A549 (cell line): ENCODE measurements at regions not wholly inside any gene's neighbourhood (a gene's known extent, or its start where the extent isn't known, plus 50 kb on each side); places are given as distances from the start of the nearest gene placed in this dataset.
A peak's percentile ranks its signal among the peaks of the same experiment; 100 is the strongest.

Experiments used
- ATAC-seq, 2 experiments: fragments of 200-7000 bp in 1 of 2; fragments of >200 bp in 1 of 2; cut with Nextera tagmentation in 1 of 2; cut with Tn5 transposase in 1 of 2; 3 replicates each; pipeline versions ENCODE4 v1.8.0 to v1.9.1; 2018 to 2020; ENCODE audit warnings: mild to moderate bottlenecking in 1 of 2, moderate library complexity in 1 of 2
- CTCF ChIA-PET: fragments of 300-600 bp; sonication (Branson Sonifier 250); formaldehyde crosslinking; extraction: SDS; loops from one replicate; lab custom pipeline; 2021; ENCODE audit warnings: antibody characterized with exemption, inconsistent platforms; lab: Yijun Ruan, JAX
- POLR2A ChIA-PET: fragments of 350-600 bp; formaldehyde crosslinking; extraction: SDS; loops from one replicate; lab custom pipeline; 2021; ENCODE audit warnings: antibody characterized with exemption, inconsistent platforms; lab: Yijun Ruan, JAX
- DNase-seq, 2 experiments: peaks; one replicate each; pipeline versions ENCODE4 v3.0.0 to v3.0.0-alpha.2; 2011 to 2016; ENCODE audit warnings: low read depth in 1 of 2, low spot score in 1 of 2
- FAIRE-seq: peaks from 2 replicates; lab custom pipeline; 2011; peaks lifted over from hg19 to GRCh38; lab: Jason Lieb, UNC
- H3K27ac ChIP-seq, 2 experiments: fragments of >200 bp; sonication (Bioruptor Twin); formaldehyde crosslinking; 3 replicates each; pipeline ENCODE4 v1.5.1; 2016 to 2017
- H3K4me1 ChIP-seq: fragments of >200 bp; sonication (Bioruptor Twin); formaldehyde crosslinking; 3 replicates; pipeline ENCODE4 v1.6.1; 2016
- H3K4me2 ChIP-seq: fragments of >200 bp; sonication (Bioruptor Twin); formaldehyde crosslinking; 3 replicates; pipeline ENCODE4 v1.6.1; 2016
- H3K4me3 ChIP-seq: fragments of >200 bp; sonication (Bioruptor Twin); formaldehyde crosslinking; 3 replicates; pipeline ENCODE4 v1.5.1; 2016
- H3K9me3 ChIP-seq: fragments of >200 bp; sonication (Bioruptor Twin); formaldehyde crosslinking; 3 replicates; pipeline ENCODE4 v1.6.1; 2016
- CBX8 ChIP-seq: fragments of 200-600 bp; sonication (generic); IDR thresholded peaks from 2 replicates; pipeline ENCODE4 v1.6.1; 2016
- EHF ChIP-seq: fragments of 250-450 bp; sonication (Bioruptor Pico); IDR thresholded peaks from 2 replicates; pipeline ENCODE4 v1.5.0; 2020; ENCODE audit warnings: mild to moderate bottlenecking
- EHMT2 ChIP-seq: fragments of 200-600 bp; sonication (generic); IDR thresholded peaks from 2 replicates; pipeline ENCODE4 v1.6.1; 2016; ENCODE audit warnings: antibody characterized with exemption, low read depth, mild to moderate bottlenecking, moderate library complexity
- HEYL ChIP-seq: fragments of 250-450 bp; sonication (Bioruptor Pico); IDR thresholded peaks from 2 replicates; pipeline ENCODE4 v1.8.0; 2021; ENCODE audit warnings: mild to moderate bottlenecking, moderate library complexity
- HOXB13 ChIP-seq: fragments of 250-450 bp; sonication (Bioruptor Pico); IDR thresholded peaks from 2 replicates; pipeline ENCODE4 v1.5.0; 2020; ENCODE audit warnings: low read depth, mild to moderate bottlenecking, moderate library complexity
- KDM5A ChIP-seq: fragments of 200-600 bp; sonication (generic); IDR thresholded peaks from 2 replicates; pipeline ENCODE4 v1.6.1; 2016; ENCODE audit warnings: antibody characterized with exemption, mild to moderate bottlenecking
- NPAS2 ChIP-seq: fragments of 250-450 bp; sonication (Bioruptor Pico); IDR thresholded peaks from 2 replicates; pipeline ENCODE4 v1.8.0; 2022; ENCODE audit warnings: mild to moderate bottlenecking, moderate library complexity, borderline replicate concordance
- NR3C1 ChIP-seq: fragments of >200 bp; sonication (Bioruptor Twin); formaldehyde crosslinking; IDR thresholded peaks from 3 replicates; pipeline ENCODE4 v1.6.1; 2017
- TFCP2L1 ChIP-seq: fragments of 250-450 bp; sonication (Bioruptor Pico); IDR thresholded peaks from 2 replicates; pipeline ENCODE4 v1.5.0; 2021; ENCODE audit warnings: mild to moderate bottlenecking
- WGBS: methylation state at CpG from one replicate; pipeline ENCODE4 v1.1.6; 2017; ENCODE audit errors: missing lambda C conversion rate; 5-methylcytosine and 5-hydroxymethylcytosine counted together
- TF ChIP-seq, protein P1 (sequence below): fragments of >200 bp; sonication (Bioruptor Twin); formaldehyde crosslinking; IDR thresholded peaks from 3 replicates; pipeline ENCODE4 v1.5.1; 2016
- TF ChIP-seq, protein P2 (sequence below): fragments of 250-450 bp; sonication (Bioruptor Pico); IDR thresholded peaks from 2 replicates; pipeline ENCODE4 v1.5.0; 2021; ENCODE audit warnings: mild to moderate bottlenecking, moderate library complexity, borderline replicate concordance
- TF ChIP-seq, protein P3 (sequence below): IDR thresholded peaks from 2 replicates; pipeline ENCODE4 v1.6.1; 2012
- TF ChIP-seq, protein P4 (sequence below): fragments of 200-600 bp; sonication (generic); IDR thresholded peaks from 2 replicates; pipeline ENCODE4 v1.6.1; 2016; ENCODE audit warnings: antibody characterized with exemption, mild to moderate bottlenecking, moderate library complexity
- TF ChIP-seq, protein P5 (sequence below): fragments of >200 bp; sonication (Bioruptor Twin); formaldehyde crosslinking; IDR thresholded peaks from 2 replicates; pipeline ENCODE4 v1.6.1; 2016

DNA sequence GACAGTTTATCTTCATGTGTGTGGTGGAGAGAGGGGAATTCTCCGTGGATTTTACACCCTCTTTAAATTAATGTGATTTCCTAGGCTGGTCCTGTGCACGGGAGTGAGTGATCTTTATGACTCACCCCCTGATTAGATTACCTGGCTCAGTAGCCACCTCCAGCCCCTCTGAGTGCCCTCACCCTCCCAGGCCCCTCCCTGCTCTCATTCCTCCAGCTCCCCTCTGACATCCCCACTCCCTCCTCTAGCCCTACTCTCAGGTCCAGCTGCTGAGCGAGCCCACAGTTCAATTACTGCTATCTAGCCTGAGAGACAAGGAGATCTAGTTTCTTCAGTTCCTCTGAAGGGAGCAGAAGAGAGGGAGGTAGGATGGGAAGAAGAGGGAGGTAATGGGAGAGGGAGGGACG lies 61.8 kb upstream of the ARAP3 start:
- no peak for ATAC-seq
- H3K4me1 ChIP-seq = no peaks in the 10 kb centered on the region
- CTCF ChIA-PET = interaction anchor here (0.9 to 2.3 kb wide), 2 partner anchors 79 to 217 kb away, joined by 3 to 8 read pairs; no protein-coding TSS in a partner anchor
- H3K9me3 ChIP-seq = no peaks in the 10 kb centered on the region
- no peak for DNase-seq
- H3K27ac ChIP-seq = no peak overlapping the region
- TF ChIP-seq, protein P1, sequence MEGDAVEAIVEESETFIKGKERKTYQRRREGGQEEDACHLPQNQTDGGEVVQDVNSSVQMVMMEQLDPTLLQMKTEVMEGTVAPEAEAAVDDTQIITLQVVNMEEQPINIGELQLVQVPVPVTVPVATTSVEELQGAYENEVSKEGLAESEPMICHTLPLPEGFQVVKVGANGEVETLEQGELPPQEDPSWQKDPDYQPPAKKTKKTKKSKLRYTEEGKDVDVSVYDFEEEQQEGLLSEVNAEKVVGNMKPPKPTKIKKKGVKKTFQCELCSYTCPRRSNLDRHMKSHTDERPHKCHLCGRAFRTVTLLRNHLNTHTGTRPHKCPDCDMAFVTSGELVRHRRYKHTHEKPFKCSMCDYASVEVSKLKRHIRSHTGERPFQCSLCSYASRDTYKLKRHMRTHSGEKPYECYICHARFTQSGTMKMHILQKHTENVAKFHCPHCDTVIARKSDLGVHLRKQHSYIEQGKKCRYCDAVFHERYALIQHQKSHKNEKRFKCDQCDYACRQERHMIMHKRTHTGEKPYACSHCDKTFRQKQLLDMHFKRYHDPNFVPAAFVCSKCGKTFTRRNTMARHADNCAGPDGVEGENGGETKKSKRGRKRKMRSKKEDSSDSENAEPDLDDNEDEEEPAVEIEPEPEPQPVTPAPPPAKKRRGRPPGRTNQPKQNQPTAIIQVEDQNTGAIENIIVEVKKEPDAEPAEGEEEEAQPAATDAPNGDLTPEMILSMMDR = no peak
- no peak for TF ChIP-seq HEYL
- no peak for TF ChIP-seq EHF (CRISPR knock-in tag)
- TF ChIP-seq, protein P2, sequence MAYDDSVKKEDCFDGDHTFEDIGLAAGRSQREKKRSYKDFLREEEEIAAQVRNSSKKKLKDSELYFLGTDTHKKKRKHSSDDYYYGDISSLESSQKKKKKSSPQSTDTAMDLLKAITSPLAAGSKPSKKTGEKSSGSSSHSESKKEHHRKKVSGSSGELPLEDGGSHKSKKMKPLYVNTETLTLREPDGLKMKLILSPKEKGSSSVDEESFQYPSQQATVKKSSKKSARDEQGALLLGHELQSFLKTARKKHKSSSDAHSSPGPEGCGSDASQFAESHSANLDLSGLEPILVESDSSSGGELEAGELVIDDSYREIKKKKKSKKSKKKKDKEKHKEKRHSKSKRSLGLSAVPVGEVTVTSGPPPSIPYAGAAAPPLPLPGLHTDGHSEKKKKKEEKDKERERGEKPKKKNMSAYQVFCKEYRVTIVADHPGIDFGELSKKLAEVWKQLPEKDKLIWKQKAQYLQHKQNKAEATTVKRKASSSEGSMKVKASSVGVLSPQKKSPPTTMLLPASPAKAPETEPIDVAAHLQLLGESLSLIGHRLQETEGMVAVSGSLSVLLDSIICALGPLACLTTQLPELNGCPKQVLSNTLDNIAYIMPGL (CRISPR knock-in tag) = no peak
- TF ChIP-seq KDM5A = no peak
- H3K4me2 ChIP-seq = no peak overlapping the region
- POLR2A ChIA-PET = no interaction called here
- 7% methylated on average over 4 of the region's 4 CpGs for WGBS
- H3K4me3 ChIP-seq = no peak overlapping the region
- no peak for FAIRE-seq

DNA sequence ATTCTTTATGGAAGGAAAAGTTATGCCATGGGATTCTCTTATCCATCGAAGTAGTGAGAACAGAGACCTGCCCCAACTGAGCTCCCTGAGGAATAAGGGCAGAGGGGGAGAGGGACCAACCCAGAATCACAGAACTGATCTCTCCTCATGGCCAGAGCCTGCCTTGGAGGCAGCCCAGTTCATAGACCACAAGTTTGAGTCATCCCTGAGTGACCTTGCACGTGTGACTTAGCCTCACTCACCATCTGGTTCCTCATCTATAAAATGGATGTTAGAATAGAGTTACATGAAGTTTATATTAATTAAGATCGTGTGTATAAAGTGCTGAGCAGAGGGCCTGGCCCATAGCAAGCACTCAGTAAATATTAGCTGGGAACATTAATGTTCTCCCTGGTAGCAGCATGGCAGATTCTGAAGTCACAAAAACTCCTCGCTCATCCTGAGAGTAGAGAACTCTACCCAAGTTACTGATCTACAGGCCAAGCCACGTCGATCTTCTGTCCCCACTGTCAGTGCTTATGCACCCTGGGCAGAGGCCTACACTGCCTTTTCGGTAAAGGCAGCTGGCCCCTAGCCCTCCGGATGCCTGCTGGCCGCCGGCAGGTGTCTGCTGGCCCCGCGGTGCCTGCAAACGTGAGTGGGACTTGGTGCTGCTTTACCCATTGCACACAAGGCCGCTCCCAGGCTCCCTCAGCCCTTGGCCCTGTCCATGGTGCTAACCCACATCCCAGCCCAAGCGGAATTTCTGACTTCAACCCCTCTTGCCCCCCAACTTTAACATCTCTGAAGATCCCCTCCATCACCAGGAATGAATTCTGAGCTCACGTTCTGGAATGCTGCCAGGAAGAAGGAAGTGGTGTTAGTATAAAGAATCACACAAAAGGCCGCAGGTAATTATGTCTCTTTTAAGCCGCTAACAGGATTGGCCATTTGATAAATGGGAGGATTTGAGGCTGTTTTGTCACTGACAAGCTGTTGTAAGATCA lies 61.1 kb upstream of the ARAP3 start:
- no peak for FAIRE-seq

DNA sequence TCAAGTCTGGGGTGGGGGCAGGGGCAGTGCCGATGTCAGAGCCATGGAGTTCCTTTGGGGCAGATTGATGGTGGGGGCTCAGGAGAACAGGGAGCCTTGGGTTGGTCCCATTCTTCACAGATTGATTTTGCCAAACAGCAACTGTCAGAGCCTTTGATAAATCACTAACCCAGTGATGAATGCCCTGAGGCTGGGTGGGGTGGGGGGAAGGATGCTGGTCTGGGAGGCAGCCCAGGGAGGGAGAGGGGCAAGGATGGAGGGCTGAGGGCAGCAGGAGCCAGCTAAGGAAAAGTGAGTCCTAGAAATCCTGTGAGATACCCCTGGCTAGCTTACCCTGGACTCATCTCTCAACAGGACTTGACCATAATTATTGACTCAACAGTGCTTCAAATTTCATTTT lies 60.1 kb upstream of the ARAP3 start:
- Histone ChIP-seq H3K27ac (no peak overlapping the region), H3K4me2 (no peak overlapping the region), H3K4me1 (no peaks in the 10 kb centered on the region), H3K4me3 (no peak overlapping the region), H3K9me3 (no peaks in the 10 kb centered on the region)
- no peak for FAIRE-seq
- WGBS = 9% methylated on average over 1 of the region's 1 CpG
- POLR2A ChIA-PET = no interaction called here
- no peak for ATAC-seq
- CTCF ChIA-PET = interaction anchor here (1.0 to 2.3 kb wide), 5 partner anchors 10 to 219 kb away, joined by 3 to 8 read pairs (median 3); no protein-coding TSS in a partner anchor
- no peak for DNase-seq
- TF ChIP-seq HOXB13 (CRISPR knock-in tag) (no peak), NPAS2 (CRISPR knock-in tag) (no peak), CBX8 (no peak)
- TF ChIP-seq, protein P3, sequence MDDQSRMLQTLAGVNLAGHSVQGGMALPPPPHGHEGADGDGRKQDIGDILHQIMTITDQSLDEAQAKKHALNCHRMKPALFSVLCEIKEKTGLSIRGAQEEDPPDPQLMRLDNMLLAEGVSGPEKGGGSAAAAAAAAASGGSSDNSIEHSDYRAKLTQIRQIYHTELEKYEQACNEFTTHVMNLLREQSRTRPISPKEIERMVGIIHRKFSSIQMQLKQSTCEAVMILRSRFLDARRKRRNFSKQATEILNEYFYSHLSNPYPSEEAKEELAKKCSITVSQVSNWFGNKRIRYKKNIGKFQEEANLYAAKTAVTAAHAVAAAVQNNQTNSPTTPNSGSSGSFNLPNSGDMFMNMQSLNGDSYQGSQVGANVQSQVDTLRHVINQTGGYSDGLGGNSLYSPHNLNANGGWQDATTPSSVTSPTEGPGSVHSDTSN = no peak

More for the DNA sequence above, 61.1 kb upstream of the ARAP3 start:
- POLR2A ChIA-PET = no interaction called here
- no peak for TF ChIP-seq NR3C1
- TF ChIP-seq, protein P4, sequence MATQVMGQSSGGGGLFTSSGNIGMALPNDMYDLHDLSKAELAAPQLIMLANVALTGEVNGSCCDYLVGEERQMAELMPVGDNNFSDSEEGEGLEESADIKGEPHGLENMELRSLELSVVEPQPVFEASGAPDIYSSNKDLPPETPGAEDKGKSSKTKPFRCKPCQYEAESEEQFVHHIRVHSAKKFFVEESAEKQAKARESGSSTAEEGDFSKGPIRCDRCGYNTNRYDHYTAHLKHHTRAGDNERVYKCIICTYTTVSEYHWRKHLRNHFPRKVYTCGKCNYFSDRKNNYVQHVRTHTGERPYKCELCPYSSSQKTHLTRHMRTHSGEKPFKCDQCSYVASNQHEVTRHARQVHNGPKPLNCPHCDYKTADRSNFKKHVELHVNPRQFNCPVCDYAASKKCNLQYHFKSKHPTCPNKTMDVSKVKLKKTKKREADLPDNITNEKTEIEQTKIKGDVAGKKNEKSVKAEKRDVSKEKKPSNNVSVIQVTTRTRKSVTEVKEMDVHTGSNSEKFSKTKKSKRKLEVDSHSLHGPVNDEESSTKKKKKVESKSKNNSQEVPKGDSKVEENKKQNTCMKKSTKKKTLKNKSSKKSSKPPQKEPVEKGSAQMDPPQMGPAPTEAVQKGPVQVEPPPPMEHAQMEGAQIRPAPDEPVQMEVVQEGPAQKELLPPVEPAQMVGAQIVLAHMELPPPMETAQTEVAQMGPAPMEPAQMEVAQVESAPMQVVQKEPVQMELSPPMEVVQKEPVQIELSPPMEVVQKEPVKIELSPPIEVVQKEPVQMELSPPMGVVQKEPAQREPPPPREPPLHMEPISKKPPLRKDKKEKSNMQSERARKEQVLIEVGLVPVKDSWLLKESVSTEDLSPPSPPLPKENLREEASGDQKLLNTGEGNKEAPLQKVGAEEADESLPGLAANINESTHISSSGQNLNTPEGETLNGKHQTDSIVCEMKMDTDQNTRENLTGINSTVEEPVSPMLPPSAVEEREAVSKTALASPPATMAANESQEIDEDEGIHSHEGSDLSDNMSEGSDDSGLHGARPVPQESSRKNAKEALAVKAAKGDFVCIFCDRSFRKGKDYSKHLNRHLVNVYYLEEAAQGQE = peak; percentile 96
- TF ChIP-seq, protein P5, sequence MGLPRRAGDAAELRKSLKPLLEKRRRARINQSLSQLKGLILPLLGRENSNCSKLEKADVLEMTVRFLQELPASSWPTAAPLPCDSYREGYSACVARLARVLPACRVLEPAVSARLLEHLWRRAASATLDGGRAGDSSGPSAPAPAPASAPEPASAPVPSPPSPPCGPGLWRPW = no peak
- TF ChIP-seq EHMT2 = peak; percentile 82
- TF ChIP-seq TFCP2L1 (CRISPR knock-in tag) = no peak
- TF ChIP-seq, all 56 proteins: peak for 2
- CTCF ChIA-PET = interaction anchor here (0.9 to 2.3 kb wide), 5 partner anchors 11 to 218 kb away, joined by 3 to 8 read pairs (median 5); no protein-coding TSS in a partner anchor
- no peak overlapping the region for H3K4me2 ChIP-seq
- no peak overlapping the region for H3K4me3 ChIP-seq
- ATAC-seq = peak in 1 of 2 experiments; percentile 61; a peak in 3 of 6 replicates
- DNase-seq = peak in 1 of 2 experiments; percentile 21
- no peaks in the 10 kb centered on the region for H3K9me3 ChIP-seq
- WGBS = 23% methylated on average over 18 of the region's 18 CpGs
- H3K27ac ChIP-seq = no peak overlapping the region
- H3K4me1 ChIP-seq = no peaks in the 10 kb centered on the region
